HG03095 (cell line): ENCODE measurements at regions not wholly inside any gene's neighbourhood (a gene's known extent, or its start where the extent isn't known, plus 50 kb on each side); places are given as distances from the start of the nearest gene placed in this dataset.
A peak's percentile ranks its signal among the peaks of the same experiment; 100 is the strongest.
"Not testable (repeated sequence)": the region's sequence is repeated elsewhere in the genome, so short reads cannot be mapped to it uniquely, and the experiment has no call there.

Experiments
- ATAC-seq: cut with Tn5 transposase; IDR thresholded peaks from one replicate; pipeline ENCODE4 v1.9.1; 2021; ENCODE audit warnings: moderate library complexity; ENCODE audit not compliant: unreplicated experiment

GRCh38 chr1:58836408-58836807, 52.6 kb upstream of the JUN start:
- no peak for ATAC-seq

- no peak for ATAC-seq
These were observed 54.0 kb upstream of the JUN start for GRCh38 chr1:58837886-58838285.

DNA sequence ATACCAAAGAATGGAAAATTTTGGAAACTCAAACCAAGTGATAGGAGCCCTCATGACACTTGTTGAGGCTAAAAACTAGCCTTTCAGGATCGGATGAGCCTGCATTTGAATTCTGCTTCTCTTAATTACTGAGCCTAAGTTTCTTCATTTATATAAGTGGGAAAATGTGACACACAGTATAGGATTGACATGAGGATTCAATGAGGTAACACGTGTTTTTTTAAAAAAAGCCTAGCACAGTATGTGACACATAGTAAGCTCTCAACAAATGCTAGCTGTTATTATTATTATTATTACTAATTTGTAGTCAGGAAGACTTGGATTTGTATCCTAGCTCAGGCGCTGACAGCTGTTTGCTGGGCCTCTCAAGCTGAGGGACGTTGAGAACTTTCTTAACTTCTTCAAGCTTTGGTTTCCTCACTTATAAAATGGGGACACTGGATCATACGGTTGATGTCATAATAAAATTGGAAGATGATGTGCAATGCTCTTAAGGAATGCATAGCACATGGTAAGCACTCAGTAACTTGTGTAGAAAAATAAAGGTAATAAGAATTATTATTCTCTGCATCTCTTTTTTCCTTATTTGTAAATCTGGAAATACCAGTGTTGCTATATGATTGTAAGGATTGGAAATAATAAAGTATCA, 55.4 kb upstream of the JUN start:
- no peak for ATAC-seq

DNA sequence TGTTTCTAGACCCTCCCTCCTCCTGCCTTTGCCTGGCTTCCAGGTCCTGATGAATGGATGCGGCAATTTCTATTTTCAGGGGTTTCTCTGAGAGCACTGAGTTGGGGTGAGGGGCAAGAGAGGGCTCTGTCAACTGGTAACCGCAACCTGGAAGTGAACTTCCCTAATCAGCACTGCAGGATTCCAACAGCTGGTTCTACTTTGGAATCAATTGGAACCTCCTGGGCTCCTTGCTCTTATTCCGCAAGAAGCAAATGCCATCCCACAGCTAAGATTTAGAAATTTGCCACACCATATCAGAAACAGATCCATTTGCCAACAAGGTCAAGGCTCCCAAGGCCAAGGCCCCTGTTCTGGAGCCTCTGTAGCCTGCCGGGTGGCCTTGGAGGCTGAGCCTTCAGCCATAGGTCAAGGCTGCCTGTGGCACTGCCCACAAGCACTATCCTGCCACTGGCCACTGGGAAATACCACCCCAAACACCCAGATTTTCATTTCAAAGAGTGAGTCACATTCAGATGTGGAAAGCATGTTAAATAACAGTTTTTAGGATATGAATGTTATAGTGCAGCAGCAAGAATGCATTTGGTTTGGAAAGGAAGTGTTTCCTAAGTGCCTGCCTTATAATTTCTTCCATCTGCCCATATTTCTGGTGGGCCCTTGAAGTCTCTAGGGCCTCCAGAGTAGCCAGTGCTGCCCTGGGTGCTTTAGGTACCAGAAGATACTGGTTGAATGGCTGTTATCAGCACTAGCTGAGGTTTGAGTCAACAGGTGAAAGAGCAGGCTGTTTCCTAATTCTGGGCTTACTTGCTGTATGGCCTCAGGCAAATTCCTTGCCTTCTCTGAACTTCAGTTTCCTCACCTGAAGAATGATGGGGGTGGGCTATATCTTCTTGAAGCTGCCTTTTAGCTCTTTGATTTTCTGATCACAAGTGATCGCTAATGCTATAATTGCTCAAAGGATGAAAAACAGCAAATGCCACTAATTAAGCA, 56.3 kb upstream of the JUN start:
- no peak for ATAC-seq

GRCh38 chr1:58841455-58841854, 57.6 kb upstream of the JUN start:
- ATAC-seq: no peak

DNA sequence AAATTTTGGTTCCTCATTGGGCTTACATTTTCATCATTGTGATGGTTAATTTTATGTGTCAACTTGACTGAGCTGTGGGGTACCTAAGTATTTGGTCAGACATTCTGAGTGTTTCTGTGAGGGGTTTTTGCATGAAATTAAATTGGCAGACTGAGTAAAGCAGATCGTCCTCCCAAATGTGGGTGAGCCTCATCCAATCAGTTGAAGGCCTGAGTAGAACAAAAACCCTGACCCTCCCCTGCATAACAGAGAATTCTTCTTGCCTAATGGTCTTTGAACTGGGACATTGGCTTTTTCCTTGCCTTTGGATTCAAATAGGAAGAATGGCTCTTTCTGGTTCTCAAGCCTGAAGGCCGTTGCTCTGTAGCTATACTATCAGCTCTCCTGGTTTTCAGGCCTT, 59.1 kb upstream of the JUN start:
- ATAC-seq: no peak

DNA sequence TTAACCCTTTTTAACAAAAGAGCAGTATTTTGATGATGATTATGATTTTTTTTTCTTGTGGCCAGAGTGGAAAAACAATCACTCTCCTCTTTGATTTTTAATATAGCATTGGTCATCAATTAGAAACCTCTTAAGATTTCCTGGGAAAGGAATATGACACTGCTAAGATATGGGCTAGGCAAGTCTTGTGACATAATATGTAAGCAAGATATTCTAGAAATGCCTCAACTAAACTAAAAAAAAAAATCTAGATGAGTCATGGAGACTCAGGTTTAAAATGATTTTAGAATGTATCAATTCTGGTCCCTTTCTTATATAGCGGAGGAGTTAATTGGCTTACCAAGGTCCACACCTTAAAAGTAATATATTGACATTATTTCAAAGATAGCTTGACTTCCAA, 60.3 kb upstream of the JUN start:
- no peak for ATAC-seq

DNA sequence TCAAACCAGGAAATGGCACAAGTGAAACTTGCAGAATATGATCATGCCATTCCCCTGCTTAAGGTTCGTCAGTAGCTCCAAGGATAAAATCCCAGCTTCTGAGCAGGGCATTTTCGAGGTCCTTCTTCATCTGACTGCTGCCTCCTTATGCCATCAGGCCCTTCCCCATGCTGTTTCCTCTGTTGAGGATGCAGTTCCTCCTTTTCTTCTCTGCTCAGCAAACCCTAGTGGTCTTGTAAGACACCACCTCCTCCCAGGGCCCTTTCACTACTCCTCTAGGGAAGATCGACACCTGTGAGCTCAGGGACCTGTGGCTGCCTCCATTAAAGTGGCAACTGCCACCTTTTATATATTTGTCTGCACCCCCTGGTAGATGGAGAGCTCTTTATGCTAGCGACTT, 62.1 kb upstream of the JUN start:
- ATAC-seq: no peak

GRCh38 chr1:58848818-58849411, 65.1 kb upstream of the JUN start:
- ATAC-seq: no peak

GRCh38 chr1:58849551-58849950, 65.7 kb upstream of the JUN start:
- no peak for ATAC-seq

DNA sequence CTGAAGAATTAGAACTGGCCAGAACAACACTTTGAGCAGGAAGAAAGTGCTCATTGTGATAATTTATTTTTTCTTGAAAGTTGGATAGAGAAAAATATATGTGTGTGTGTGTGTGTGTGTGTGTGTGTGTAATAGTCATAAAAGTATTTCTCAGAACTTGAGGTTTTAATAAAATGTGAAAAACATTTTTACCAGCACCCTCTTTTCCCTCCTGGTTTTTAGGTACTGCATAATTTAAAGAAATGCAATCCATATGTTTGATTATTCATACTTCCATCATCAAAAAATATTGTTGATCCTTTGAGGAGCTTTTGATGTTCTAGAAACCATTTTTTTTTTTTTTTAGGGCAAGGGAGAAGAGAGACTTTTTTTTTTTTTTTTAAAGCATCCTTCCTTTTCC, 66.8 kb upstream of the JUN start:
- no peak for ATAC-seq

DNA sequence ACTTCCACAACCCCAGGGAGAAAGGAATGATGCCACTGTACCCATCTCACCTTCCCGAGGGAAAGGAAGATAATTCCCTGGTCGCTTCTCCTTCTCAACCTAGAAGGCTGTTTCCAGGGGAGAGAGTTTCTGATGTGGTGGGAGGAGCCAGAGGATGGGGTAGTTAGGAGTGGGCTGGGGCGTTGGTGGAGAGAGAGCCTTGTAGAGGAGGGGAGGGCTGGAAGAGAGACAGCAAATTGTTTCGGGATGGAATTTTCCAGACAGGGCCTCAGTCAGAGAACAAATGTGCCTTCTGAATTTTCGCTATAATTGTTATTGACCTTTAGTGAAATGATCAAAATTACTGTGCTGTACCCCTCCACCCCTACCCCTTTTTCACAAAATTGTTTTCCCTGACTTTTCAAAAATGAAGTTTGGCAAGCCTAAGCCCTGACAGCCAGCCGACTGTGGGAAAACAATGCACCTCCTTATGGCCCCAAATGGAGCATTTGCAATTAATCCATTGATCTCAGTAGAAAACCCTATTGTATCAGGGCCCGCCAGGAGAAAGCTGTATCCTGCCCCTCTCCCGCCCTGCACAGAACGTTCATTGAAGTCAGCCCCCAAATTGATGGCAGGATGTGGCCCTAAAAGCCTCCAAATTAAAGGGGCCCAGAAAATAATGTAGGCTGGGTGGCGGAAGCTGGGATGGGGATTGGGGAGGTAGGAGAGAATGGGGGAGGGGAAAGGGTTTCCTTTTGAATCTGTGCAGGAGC, 69.1 kb upstream of the JUN start:
- no peak for ATAC-seq

DNA sequence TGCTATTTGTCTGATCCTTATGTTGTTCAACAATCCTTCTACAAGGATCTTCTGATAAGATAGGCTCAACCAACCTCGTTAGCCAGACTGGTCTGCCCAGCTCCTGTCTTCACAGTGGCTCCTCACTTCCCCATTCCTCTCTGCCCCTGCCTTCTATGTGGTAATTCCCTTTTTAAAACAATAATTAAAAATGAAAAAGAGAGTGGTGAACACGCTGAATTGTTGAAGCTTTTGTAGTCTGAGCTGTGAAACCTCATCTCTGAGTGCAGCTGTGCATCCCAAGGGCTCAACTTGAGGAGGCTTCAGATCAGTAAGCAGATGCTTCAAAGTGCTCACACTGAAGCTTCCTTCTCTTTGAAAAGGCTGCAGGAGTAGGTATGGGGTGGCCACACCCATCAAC, 70.7 kb upstream of the JUN start:
- no peak for ATAC-seq

GRCh38 chr1:58855274-58856165, 71.7 kb upstream of the JUN start:
- no peak for ATAC-seq

DNA sequence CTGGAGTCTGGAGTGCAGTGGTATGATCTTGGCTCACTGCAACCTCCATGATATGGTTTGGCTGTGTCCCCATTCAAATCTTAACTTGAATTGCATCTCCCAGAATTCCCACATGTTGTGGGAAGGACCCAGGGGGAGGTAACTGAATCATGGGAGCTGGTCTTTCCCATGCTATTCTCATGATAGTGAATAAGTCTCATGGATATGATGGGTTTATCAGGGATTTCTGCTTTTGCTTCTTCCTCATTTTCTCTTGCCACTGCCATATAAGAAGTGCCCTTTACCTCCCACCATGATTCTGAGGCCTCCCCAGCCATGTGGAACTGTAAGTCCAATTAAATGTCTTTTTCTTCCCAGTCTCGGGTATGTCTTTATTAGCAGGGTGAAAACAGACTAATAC, 72.4 kb upstream of the JUN start:
- ATAC-seq: not testable (repeated sequence)

GRCh38 chr1:58857680-58858673, 74.1 kb upstream of the JUN start:
- peak; percentile 72 for ATAC-seq

GRCh38 chr1:58859769-58860485, 76.1 kb upstream of the JUN start:
- ATAC-seq: no peak

DNA sequence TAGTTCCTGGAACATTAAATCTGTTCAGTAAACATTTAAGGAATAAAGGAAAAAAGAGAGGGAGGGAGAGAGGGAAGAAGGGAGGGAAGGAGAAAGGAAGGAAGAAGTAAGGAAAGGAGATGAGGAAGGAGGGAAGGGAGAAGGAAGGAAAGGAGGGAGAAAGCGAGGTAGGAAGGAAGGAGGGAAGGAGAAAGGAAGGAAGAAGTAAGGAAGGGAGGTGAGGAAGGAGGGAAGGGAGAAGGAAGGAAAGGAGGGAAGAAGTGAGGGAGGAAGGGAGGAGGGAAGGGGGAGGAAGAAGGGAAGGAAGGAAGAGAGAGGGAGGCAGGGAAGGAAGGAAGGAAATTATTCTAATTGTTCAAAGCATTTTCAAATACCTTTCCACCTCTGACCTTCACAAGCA, 77.2 kb upstream of the JUN start:
- ATAC-seq: no peak
